ENCODE measurements at regions not wholly inside any gene's neighbourhood (a gene's known extent, or its start where the extent isn't known, plus 50 kb on each side); places are given as distances from the start of the nearest gene placed in this dataset.

DNA sequence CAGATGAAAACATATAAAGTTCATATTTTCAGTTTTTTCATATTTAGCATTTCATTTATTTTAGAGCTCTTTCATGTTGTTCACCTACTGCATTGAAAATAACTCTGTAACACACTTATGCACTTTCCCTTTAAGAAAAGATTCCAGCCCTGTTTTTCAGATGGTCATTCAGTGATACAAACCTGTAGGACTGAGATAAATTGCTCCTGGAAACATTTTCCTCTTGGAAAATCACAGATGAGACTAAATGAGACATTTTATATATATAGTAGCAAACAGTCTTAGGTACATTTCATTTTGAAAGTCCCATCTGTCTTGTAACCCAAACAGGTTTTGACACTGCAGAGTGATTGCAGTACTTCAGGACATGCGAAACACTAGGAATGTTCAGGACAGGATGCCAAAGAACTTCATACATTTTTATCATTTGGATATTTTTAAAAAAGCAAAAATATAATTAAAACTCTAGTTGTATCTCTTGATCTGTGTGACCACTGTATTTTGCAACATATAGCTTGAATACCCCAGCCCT lies 412.4 kb downstream of the MTX2 start:
- DNase-seq, result no peak

DNA sequence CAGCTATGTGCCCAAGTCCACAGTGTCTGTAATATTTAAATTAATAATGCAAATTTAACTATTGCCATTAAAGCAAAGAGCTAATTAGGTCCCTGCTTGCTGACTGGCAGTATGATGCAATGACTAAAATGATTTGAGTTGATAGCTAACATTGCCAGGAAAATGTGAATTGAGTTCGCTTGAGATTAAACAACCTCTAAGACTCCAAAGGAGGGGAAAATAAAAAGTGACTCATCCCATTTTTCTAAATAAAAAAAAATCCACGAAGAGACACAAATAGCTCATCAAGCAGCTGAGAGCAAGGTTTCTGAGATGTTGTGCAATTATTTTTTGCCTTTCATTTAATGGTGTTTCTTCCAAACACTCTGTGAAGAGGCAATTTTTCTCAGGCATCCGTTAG lies 413.0 kb downstream of the MTX2 start:
- no peak for DNase-seq

DNA sequence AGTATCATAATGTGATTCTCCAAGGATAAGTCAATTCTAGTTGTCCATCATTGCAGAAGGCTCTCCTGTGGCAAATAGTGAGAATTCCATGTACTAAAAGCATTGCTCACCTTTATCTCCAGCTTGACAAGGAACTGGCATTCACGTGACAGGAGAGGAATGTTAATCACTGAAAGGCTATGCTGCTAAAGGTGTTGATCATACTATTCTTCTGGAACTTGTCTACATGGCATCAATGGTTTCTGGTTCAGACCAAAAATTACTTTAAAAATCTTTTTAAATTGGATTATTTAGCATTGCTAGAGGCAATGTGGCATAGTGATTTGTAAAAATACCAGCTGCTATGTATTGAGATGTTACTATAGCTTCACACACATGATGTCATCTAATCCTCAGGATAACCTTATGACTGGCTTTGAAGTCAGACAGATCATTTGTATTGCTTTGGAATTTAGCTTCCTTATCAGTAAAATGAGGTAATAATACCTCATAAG lies 414.4 kb downstream of the MTX2 start:
- DNase-seq, result no peak

DNA sequence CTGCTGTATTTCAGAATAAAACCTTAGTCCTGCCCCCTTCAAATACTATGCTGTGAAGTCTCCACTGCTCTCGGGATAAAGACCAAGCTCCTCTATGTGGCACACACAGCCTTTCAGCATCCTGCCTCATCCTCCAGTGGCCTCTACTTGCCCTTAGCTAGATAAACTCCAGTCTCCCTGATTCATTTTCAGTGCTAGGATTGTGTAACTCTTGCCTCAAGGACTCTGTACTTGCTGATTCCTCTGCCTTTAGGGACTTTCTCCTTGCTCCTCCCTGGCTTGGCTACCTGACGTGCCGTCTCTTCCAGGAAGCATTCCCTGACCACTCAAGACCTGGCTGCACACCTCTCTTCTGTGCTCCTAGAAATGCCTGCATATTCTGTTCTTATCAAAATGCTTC lies 416.7 kb downstream of the MTX2 start:
- DNase-seq, result no peak

DNA sequence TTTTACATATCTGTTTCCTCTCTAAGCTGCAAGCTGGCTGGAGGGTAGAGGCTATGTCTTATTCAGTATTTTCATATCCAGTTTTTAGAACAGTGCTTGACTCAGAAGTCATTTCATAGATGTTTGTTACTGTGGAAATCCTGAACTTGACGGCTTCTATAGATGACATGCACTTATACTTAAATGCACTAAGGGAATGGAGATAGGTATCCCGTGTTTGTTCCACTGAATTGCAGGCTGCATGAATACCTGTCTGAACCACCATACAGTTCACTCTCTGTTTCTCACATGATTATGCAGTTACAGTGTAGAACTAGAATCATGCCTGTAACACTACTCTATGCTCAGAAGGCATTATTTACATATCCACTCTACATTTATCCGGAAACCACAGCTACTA lies 417.1 kb downstream of the MTX2 start:
- no peak for DNase-seq

DNA sequence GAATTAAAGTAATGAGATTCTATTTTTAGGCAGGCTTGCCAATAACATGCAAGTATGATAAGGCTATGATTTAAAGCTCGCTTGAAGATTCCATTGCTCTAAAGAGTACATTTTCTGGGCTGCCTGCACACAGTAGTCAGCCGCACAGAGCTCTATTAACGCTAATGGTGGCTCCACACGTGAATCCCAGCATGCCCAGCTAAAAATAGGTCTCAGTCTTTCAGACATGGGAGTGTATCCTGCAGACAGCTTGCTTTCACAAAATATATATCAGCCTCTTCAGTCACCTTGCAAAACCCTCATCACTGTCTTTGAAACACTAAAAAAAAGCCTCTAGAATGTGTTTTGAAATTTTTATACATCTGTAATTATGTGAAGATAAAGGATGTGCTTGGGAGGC lies 418.1 kb downstream of the MTX2 start:
- DNase-seq, result no peak

DNA sequence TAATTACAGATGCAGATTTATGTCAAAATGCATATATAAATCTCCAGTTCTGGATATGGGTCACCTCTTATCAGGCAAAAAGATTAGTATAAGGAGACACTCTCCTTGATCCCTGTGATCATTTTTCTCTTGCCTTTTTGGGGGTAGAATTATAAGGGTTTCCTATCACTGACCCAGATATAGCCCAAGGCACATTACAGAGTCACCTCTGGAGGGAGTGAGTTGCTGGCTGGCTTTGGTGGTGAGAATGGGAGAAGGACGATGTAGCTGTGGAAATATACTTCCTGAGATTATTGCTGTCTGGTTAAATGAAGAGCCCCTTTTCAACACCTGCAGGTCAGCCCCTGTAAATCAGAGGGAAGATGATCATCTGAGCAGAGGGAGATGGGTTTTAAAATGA lies 418.7 kb downstream of the MTX2 start:
- no peak for DNase-seq

DNA sequence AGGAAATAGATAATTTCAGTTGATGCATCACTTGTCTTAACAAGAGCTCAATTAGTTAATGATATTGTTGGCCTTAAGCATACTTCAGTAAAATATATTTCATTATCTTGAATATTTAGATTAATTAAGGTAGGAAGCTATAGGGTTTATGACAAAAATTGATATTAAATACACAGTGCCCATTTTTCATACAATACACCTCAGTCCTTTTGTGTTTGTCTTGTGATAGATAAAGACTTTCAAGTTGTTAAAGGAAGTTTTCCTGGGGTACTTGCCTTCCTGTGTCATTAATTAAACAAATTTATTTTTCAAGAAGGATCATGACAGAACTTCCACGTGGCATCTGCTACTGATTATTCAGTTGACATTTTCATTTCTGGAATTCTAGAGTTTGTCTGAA lies 420.5 kb downstream of the MTX2 start:
- DNase-seq, result no peak

DNA sequence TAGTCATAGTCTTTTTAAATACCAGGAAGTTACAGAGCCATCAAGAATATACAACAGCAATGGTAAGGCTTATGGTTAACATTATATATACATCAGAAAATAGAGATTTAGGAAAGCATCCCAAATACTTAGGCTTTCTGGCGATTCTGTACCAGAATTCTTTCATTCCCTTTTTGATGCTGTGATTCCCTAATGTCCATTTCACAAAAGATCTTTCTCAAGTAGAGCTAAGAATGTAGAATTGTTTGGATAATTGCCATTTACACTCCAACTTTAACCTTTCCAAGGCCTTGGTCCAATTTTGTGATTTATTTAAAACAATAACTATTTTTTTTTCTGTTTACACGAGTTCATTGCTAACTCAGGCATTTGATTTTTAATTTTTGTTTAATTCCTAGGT lies 422.2 kb downstream of the MTX2 start:
- DNase-seq, result no peak

DNA sequence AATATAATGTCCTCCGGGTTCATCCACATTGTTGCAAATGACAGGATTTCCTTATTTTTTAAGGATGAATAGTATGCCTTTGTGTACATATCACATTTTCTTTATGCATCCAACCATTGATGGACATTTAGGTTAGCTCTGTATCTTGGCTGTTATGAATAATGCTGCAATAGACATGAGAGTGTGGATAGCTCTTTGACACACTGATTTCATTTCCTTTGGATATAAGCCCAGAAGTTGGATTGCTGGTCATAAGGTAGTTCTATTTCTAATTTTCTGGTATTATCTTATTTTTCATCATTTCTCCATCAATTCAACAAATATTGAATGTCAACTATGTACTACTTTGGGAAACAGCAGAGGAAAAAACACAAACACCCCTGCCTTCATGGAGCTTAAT lies 423.3 kb downstream of the MTX2 start:
- no peak for DNase-seq

DNA sequence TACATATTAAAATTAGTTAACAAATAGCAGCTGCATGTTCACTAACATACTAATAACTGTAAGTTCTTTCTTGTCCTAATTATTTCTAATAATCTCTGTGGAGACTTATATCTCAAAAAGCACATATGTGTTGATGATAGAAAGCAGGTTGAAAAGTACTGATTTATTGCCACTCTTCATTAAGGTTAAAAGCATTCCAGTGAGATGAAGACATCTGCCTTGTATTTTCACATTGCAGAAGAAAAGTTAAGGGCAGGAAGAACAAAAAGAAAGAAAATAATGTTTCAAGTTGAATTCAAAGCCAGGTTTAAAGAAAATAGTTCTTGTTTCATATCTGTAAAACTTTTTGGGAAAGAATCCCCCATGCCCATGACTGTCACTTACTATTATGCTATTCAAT lies 429.9 kb downstream of the MTX2 start:
- DNase-seq, result no peak

DNA sequence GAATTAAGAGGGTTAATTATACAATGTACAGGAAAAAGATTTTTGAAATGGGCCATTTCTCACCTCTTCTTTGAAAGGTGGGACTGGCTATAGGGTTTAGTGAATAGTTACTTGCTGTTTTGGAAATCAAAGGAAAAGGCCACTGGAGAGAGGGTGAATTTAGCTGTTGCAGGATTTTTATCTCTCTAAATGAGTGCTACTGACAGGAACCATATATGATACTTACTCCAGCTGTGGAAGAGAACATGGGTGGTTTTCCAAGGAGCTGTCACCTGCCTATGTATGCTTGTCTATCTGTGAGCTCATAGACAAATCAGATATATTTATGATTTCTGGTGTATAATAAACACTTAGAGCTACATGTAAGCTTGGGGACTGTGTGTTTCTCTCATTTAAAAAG lies 430.4 kb downstream of the MTX2 start:
- no peak for DNase-seq

DNA sequence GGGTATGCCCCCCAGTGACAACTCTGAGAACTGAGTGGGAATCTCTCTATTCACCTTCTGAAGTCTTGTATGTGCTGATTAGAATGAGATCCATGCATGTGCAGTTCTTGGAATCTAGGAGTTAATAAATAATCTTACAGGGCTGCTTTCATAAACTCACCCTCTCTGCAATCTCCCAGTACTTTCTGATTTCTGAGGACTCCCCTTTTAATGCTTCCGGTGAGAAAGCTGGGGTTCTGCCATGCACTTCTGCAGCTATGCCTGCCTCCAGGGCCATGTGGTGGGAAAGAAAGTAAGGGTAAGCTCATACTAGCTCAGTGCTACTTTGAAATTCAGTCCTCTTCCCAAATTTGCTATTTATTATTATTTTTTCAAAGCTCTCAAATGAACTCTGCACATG lies 432.9 kb downstream of the MTX2 start:
- DNase-seq, result no peak

DNA sequence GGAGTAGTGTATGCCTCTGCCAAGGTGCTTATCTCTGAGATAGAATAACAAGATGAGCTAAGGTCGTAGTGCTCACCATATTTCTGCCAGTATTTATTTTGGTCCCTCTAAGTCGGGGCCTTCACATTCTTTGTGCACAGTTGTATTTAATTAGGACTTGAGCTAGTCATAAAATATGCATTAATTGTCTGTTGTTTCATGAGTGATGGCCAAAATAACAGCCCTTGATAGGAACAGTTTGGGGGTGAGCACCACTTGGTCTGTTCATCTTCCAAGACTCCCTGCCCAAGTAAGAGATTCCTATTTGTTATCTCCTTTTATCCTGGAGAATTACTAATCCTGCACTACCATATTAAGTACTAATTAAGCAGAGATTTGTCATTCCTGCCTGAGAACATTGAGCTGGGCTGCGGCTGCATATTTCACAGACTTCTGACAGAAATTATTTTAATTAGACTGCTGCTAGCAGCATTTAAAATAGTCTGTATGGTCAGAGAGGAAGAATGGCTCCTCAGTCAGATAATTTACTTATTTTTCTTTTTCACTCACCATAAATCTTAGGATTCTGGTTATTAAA lies 435.1 kb downstream of the MTX2 start:
- DNase-seq, result no peak

DNA sequence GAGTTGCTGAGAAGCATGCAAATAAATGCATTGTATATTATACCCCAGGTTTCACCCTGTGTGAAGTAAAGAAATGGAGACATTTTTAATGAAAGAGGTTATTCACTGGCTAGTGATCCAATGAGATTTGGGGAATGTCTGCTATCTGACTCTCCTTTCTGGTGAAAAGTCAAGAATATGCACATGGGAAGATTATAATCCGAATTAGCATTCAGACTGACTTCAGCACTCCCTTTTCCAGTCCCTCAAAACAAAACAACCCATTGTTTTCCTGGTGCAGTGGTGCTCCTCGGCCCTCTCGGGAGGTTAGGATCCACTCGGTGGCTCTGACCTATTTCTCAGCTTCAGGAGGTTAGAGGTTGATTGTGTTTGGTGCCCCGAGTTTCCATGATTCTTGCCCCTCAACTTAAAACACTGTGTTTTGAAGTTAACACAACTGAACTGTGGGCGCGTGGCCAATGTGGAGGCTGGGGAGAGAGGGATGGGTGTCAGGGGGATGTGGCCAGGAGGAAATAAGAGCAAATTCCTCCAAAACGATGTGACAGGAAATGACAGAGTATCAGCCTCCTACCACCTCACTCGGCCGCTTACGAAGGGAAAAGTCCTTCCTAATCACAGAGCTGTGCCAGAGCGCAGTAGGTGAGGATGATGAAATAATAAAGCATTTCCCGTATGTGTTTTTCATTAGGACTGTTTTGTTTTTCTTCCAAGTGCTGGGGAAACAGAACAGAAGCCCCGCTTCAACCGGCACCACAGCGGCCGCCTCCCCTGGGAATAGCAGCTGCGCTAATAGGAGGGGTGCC lies 440.1 kb downstream of the MTX2 start:
- peak; percentile 8 for DNase-seq

DNA sequence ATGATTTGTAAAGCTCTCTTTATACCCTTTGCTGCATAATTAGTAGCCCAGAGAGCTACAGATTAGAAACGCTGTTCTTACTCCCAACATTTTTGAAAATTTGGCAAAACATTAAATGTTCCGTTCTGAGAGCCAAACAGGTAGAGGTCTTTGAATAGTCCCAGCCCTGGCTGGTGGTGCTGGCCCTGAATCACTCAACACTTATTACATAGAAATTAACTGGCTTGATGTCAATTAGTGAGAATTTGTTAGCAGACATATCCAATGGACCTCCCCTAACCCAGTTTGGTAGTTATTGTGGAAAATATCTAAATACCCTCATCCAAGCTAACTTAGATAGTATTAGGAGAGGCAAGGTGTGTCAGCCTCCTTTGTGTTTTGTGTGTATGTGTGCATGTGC lies 440.7 kb downstream of the MTX2 start:
- DNase-seq, result no peak

DNA sequence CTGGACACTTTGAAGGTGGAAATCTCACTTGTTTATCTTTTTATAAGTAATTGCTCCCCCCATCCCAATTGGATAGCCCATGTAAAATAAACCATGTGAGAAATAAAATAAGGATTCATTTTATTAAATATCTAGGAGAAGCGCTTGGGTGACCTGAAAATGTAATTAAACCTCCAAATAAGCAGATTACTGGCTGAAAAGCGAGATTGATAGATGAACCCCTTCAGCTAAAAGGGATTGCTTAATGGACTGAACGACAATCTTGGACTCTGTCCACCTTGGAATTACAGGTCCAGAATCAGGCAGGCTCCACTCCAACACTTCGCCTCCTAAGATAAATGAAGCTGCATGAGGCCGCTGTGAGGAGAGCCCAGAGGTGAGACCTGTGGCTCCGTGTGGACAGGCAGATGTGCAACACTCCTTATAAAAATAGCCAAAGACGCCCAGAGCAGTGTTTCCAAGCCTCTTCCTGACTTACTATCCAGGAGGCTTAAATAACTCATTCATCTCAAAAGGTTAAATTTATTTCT lies 441.5 kb downstream of the MTX2 start:
- DNase-seq, result peak; percentile 10

DNA sequence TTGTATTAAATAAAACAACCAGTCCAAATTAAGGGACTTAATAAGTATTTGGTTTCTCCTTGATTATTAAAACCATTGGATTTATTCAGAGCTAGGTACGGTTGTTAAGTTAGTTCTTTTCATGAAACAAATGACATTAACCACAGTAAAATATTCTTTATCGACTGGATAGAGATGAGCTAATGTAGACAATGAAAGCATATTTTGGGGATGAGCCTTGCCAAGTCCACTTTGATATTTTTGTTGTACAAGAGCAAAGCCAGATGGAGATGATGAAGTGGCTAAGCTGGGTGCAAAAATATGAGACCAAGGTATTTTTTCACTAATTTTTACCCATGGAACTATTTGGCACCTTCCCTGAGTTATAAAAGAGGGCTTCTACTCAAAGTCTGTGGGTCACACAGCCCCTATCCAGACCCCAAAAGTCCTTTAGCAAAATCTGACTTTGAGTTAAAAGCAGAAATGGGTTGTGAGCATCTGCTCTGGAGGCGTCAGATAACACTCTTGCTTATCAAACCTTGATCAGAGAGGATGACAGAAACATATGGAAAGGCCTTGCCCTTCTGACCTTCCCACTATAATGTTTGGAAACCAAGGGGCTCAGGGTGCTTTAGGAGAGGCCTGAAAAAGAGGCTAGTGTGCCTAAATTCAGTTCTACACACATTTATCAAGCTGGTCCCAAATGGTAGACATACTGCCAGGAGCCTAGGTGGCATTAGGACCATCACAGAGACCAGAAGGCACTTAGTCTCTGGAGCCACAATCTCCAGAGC lies 456.8 kb downstream of the MTX2 start:
- no peak for DNase-seq

DNA sequence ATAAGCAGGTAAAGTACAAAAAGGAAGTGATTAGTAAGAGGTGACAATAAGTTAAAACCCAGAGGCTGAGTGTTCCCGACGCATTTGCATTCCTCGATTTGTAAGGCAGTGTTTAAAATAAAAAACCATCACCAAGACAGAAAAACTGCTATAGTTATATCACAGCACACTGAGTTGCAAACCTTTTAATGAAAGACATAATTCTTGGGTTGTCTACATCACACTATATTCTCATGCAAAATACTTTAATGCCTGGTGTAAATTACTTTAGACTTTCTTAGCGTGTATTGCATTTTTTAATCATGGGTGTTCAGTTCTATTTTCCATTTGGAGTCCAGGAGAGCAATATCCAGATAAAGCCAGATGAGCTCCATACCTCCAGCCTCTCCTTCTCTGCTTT lies 458.5 kb downstream of the MTX2 start:
- no peak for DNase-seq

DNA sequence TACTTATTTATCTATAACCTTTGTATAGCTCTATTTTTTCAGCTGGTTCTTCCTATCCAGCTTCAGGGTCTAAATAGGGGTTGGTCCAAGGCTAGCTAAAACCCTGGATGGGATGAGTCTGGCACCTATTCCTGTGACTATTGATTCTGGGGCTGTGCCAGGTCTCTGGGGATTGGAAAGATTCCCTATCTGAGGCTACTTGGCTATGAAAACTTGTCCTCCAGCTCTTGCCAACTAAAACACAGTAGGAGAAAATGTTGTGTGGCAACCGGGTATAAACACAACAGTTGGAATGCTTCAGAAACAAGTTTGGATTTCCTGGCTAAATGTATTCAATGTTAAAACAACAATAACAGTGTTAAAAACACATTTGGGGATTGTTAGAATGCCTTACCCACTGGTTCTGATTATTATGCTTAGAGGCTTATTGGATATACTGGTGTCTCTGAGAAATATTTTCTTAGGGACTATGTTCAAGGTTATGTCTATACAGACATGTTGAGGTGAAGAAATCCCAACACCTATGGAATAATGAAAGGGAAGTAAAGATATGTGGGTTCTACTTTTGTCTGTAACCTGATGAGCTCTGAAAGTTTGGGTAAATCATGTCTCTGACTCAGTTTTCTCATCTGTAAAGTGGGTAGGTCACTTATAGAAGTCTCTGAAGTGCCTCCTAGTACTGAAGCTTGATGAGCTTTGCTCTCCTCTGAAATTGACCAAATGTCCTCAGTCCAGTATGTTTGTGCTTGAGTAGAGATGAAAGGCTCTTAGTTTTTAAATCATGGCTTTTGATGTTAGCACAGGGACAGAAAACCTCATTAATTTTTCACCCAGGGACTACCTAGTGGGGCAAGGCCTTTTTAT lies 460.7 kb downstream of the MTX2 start:
- DNase-seq, result peak; percentile 62

DNA sequence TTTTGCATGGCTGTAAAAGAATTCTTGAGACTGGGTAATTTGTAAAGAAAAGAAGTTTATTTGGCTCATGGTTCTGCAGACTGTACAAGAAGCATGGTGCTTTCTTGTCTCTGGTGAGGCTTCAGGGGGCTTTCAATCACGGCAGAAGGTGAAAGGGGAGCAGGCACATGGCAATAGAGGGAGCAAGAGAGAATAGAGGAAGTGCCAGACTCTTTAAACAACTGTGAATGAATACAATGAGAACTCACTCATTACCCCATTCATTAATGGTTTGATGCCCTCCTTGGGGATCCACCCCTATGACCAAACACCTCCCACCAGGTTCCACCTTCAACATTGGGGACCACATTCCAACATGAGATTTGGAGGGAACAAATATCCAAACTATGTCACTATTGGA lies 463.5 kb downstream of the MTX2 start:
- DNase-seq, result no peak
